Hematopoietic multipotent progenitor cell treated with erythropoietin and hydrocortisone succinate and interleukin-3 and kit ligand, for 4 days (in vitro differentiated cells): ENCODE measurements at regions not wholly inside any gene's neighbourhood (a gene's known extent, or its start where the extent isn't known, plus 50 kb on each side); places are given as distances from the start of the nearest gene placed in this dataset.

Source experiments
- DNase-seq: peaks from one replicate; pipeline ENCODE4 v3.0.0-alpha.2; 2015

- no peak for DNase-seq
These were observed 642.3 kb upstream of the SLITRK1 start for GRCh38 chr13:84524586-84524985.

GRCh38 chr13:84500016-84500415 lies 617.7 kb upstream of the SLITRK1 start:
- DNase-seq: no peak

GRCh38 chr13:84497613-84498012 lies 615.3 kb upstream of the SLITRK1 start:
- no peak for DNase-seq

GRCh38 chr13:84491952-84492351 lies 609.7 kb upstream of the SLITRK1 start:
- no peak for DNase-seq

GRCh38 chr13:84487752-84488151 lies 605.5 kb upstream of the SLITRK1 start:
- DNase-seq: no peak

GRCh38 chr13:84481958-84482357 lies 599.7 kb upstream of the SLITRK1 start:
- DNase-seq: no peak

GRCh38 chr13:84479656-84480055 lies 597.4 kb upstream of the SLITRK1 start:
- no peak for DNase-seq

- no peak for DNase-seq
These were observed 588.3 kb upstream of the SLITRK1 start for GRCh38 chr13:84470528-84470927.

- DNase-seq: no peak
These were observed 584.2 kb upstream of the SLITRK1 start for GRCh38 chr13:84466461-84466860.

GRCh38 chr13:84460989-84461388 lies 578.7 kb upstream of the SLITRK1 start:
- no peak for DNase-seq

- peak; percentile 2 for DNase-seq
These were observed 573.0 kb upstream of the SLITRK1 start for GRCh38 chr13:84455143-84455905.

- no peak for DNase-seq
These were observed 565.3 kb upstream of the SLITRK1 start for GRCh38 chr13:84447640-84447978.

- DNase-seq: no peak
These were observed 564.8 kb upstream of the SLITRK1 start for GRCh38 chr13:84446972-84447639.

- no peak for DNase-seq
These were observed 563.5 kb upstream of the SLITRK1 start for GRCh38 chr13:84445776-84446175.

- peak; percentile 1 for DNase-seq
These were observed 561.2 kb upstream of the SLITRK1 start for GRCh38 chr13:84443463-84443862.

GRCh38 chr13:84439108-84439507 lies 556.8 kb upstream of the SLITRK1 start:
- peak; percentile 2 for DNase-seq

GRCh38 chr13:84433024-84433423 lies 550.8 kb upstream of the SLITRK1 start:
- DNase-seq: no peak

- DNase-seq: no peak
These were observed 549.4 kb upstream of the SLITRK1 start for GRCh38 chr13:84431646-84432045.

GRCh38 chr13:84430446-84430845 lies 548.2 kb upstream of the SLITRK1 start:
- DNase-seq: no peak

GRCh38 chr13:84430015-84430414 lies 547.7 kb upstream of the SLITRK1 start:
- DNase-seq: no peak

GRCh38 chr13:84418041-84418440 lies 535.8 kb upstream of the SLITRK1 start:
- no peak for DNase-seq

- DNase-seq: no peak
These were observed 535.1 kb upstream of the SLITRK1 start for GRCh38 chr13:84417416-84417815.

- no peak for DNase-seq
These were observed 530.7 kb upstream of the SLITRK1 start for GRCh38 chr13:84413016-84413415.

GRCh38 chr13:84405286-84405685 lies 523.0 kb upstream of the SLITRK1 start:
- no peak for DNase-seq

GRCh38 chr13:84400706-84401105 lies 518.4 kb upstream of the SLITRK1 start:
- no peak for DNase-seq
